WTC11 (cell line): ENCODE measurements at regions not wholly inside any gene's neighbourhood (a gene's known extent, or its start where the extent isn't known, plus 50 kb on each side); places are given as distances from the start of the nearest gene placed in this dataset.

Experiments used
- ATAC-seq: fragments of 200-7000 bp; cut with Tn5 transposase; 2 replicates; pipeline ENCODE4 v1.10.0; 2021; ENCODE audit warnings: mild to moderate bottlenecking, moderate library complexity
- CTCF ChIA-PET: fragments of 300-600 bp; sonication (Branson Sonifier 250); formaldehyde crosslinking; loops from one replicate; lab custom pipeline; 2021; ENCODE audit warnings: antibody characterized with exemption; lab: Charles Lee
- POLR2A ChIA-PET: fragments of 350-600 bp; sonication (Branson Sonifier 250); formaldehyde crosslinking; loops from one replicate; lab custom pipeline; 2021; ENCODE audit warnings: antibody characterized with exemption; lab: Charles Lee
- DNase-seq: peaks from one replicate; pipeline ENCODE4 v3.0.0; 2021; ENCODE audit warnings: low spot score
- H3K27ac Mint-ChIP-seq: 2 replicates; pipeline ENCODE4 v1.8.0; 2021; ENCODE audit warnings: mixed read lengths
- H3K27me3 Mint-ChIP-seq: 2 replicates; pipeline ENCODE4 v1.8.0; 2021; ENCODE audit warnings: low read depth, mild to moderate bottlenecking, moderate library complexity, mixed read lengths
- H3K36me3 Mint-ChIP-seq: 2 replicates; pipeline ENCODE4 v1.8.0; 2021; ENCODE audit warnings: mixed read lengths
- H3K4me1 Mint-ChIP-seq: 2 replicates; pipeline ENCODE4 v1.8.0; 2022; ENCODE audit warnings: mixed read lengths
- H3K4me3 Mint-ChIP-seq: 2 replicates; pipeline ENCODE4 v1.8.0; 2021; ENCODE audit warnings: mild to moderate bottlenecking, moderate library complexity, mixed read lengths
- H3K9me3 Mint-ChIP-seq: 2 replicates; pipeline ENCODE4 v1.8.0; 2021; ENCODE audit warnings: mixed read lengths
- CBFB ChIP-seq: sonication (generic); formaldehyde crosslinking; IDR thresholded peaks from 2 replicates; pipeline ENCODE4 v1.8.1; 2022; ENCODE audit warnings: mild to moderate bottlenecking, low read depth, missing genetic modification reagents
- FOXK1 ChIP-seq: sonication (generic); formaldehyde crosslinking; IDR thresholded peaks from 2 replicates; pipeline ENCODE4 v1.8.0; 2022; ENCODE audit warnings: mild to moderate bottlenecking, moderate library complexity, missing genetic modification reagents
- GTF2I ChIP-seq: fragments of 250-450 bp; sonication (Bioruptor Pico); conservative IDR thresholded peaks from 2 replicates; pipeline ENCODE4 v1.4.0; 2021; ENCODE audit warnings: mild to moderate bottlenecking
- HMGA2 ChIP-seq: fragments of 250-450 bp; sonication (Bioruptor Pico); IDR thresholded peaks from 2 replicates; pipeline ENCODE4 v1.4.0; 2021; ENCODE audit warnings: mild to moderate bottlenecking, moderate library complexity
- MYBL2 ChIP-seq: sonication (generic); formaldehyde crosslinking; IDR thresholded peaks from 2 replicates; pipeline ENCODE4 v1.8.1; 2023; ENCODE audit warnings: mild to moderate bottlenecking, moderate library complexity, missing genetic modification reagents
- NR2C2 ChIP-seq: sonication (generic); formaldehyde crosslinking; IDR thresholded peaks from 2 replicates; pipeline ENCODE4 v1.8.0; 2022; ENCODE audit warnings: mild to moderate bottlenecking, missing genetic modification reagents
- RELA ChIP-seq: sonication (generic); formaldehyde crosslinking; IDR thresholded peaks from 2 replicates; pipeline ENCODE4 v1.8.1; 2022; ENCODE audit warnings: missing genetic modification reagents, mild to moderate bottlenecking, borderline replicate concordance
- SMAD3 ChIP-seq: sonication (generic); formaldehyde crosslinking; IDR thresholded peaks from 2 replicates; pipeline ENCODE4 v1.8.0; 2022; ENCODE audit warnings: missing genetic modification reagents, mild to moderate bottlenecking, borderline replicate concordance
- SMAD4 ChIP-seq: sonication (generic); formaldehyde crosslinking; IDR thresholded peaks from 2 replicates; pipeline ENCODE4 v1.8.0; 2022; ENCODE audit warnings: mild to moderate bottlenecking, missing genetic modification reagents
- SP1 ChIP-seq: sonication (generic); formaldehyde crosslinking; conservative IDR thresholded peaks from 2 replicates; pipeline ENCODE4 v1.8.1; 2022; ENCODE audit warnings: missing genetic modification reagents
- TEAD1 ChIP-seq: sonication (generic); formaldehyde crosslinking; IDR thresholded peaks from 2 replicates; pipeline ENCODE4 v1.8.0; 2022; ENCODE audit warnings: mild to moderate bottlenecking, missing genetic modification reagents
- ZNF232 ChIP-seq: sonication (generic); formaldehyde crosslinking; IDR thresholded peaks from 2 replicates; pipeline ENCODE4 v1.8.0; 2022; ENCODE audit warnings: mild to moderate bottlenecking, missing genetic modification reagents
- ZNF423 ChIP-seq: fragments of 250-450 bp; sonication (Bioruptor Pico); IDR thresholded peaks from 2 replicates; pipeline ENCODE4 v2.1.2; 2022; ENCODE audit warnings: mild to moderate bottlenecking, moderate library complexity
- TF ChIP-seq, protein P1 (sequence below): fragments of 250-450 bp; sonication (Bioruptor Pico); IDR thresholded peaks from 2 replicates; pipeline ENCODE4 v2.1.2; 2022; ENCODE audit warnings: mild to moderate bottlenecking, moderate library complexity
- TF ChIP-seq, protein P2 (sequence below): sonication (generic); formaldehyde crosslinking; IDR thresholded peaks from 2 replicates; pipeline ENCODE4 v1.8.0; 2022; ENCODE audit warnings: mild to moderate bottlenecking, missing genetic modification reagents
- TF ChIP-seq, protein P3 (sequence below): sonication (generic); formaldehyde crosslinking; IDR thresholded peaks from 2 replicates; pipeline ENCODE4 v1.8.0; 2022; ENCODE audit warnings: mild to moderate bottlenecking, missing genetic modification reagents
- TF ChIP-seq, protein P4 (sequence below): sonication (generic); formaldehyde crosslinking; IDR thresholded peaks from 2 replicates; pipeline ENCODE4 v1.8.0; 2022; ENCODE audit warnings: mild to moderate bottlenecking, missing genetic modification reagents
- TF ChIP-seq, protein P5 (sequence below): sonication (generic); formaldehyde crosslinking; IDR thresholded peaks from 2 replicates; pipeline ENCODE4 v1.8.1; 2022; ENCODE audit warnings: low read depth, missing genetic modification reagents, borderline replicate concordance
- TF ChIP-seq, protein P6 (sequence below): fragments of 250-450 bp; sonication (Bioruptor Pico); IDR thresholded peaks from 2 replicates; pipeline ENCODE4 v1.9.0; 2021; ENCODE audit warnings: mild to moderate bottlenecking, borderline replicate concordance
- TF ChIP-seq, protein P7 (sequence below): sonication (generic); formaldehyde crosslinking; IDR thresholded peaks from 2 replicates; pipeline ENCODE4 v1.8.1; 2023; ENCODE audit warnings: mild to moderate bottlenecking, missing genetic modification reagents, moderate library complexity
- TF ChIP-seq, protein P8 (sequence below): sonication (generic); formaldehyde crosslinking; IDR thresholded peaks from 2 replicates; pipeline ENCODE4 v1.8.0; 2022; ENCODE audit warnings: mild to moderate bottlenecking, missing genetic modification reagents

DNA sequence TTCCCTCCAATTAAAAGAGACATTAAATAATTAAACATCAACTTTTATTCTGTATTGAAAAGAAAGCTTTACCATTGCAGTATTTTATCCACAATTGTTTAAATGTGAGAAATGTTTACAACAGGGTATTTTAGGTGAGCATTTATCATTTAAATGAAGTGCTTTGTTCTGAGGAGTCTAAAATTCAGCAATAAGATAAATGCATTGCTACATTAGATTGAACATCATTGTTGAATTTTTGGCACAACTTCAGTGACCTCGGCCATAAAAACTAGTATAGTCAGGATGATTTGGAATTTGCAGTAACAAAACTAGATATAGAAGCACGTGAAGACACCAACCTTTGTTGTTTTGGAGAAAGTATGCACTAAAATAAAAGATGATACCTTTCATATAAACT is 692.9 kb downstream of the USP25 start:
- TF ChIP-seq HMGA2 (CRISPR knock-in tag) (no peak), SMAD4 (CRISPR knock-in tag) (no peak), ZNF423 (CRISPR knock-in tag) (no peak), CBFB (CRISPR knock-in tag) (no peak)
- TF ChIP-seq, protein P1, sequence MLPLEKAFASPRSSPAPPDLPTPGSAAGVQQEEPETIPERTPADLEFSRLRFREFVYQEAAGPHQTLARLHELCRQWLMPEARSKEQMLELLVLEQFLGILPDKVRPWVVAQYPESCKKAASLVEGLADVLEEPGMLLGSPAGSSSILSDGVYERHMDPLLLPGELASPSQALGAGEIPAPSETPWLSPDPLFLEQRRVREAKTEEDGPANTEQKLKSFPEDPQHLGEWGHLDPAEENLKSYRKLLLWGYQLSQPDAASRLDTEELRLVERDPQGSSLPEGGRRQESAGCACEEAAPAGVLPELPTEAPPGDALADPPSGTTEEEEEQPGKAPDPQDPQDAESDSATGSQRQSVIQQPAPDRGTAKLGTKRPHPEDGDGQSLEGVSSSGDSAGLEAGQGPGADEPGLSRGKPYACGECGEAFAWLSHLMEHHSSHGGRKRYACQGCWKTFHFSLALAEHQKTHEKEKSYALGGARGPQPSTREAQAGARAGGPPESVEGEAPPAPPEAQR (CRISPR knock-in tag), result no peak
- TF ChIP-seq, protein P2, sequence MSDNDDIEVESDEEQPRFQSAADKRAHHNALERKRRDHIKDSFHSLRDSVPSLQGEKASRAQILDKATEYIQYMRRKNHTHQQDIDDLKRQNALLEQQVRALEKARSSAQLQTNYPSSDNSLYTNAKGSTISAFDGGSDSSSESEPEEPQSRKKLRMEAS (CRISPR knock-in tag), result no peak
- TF ChIP-seq, protein P3, sequence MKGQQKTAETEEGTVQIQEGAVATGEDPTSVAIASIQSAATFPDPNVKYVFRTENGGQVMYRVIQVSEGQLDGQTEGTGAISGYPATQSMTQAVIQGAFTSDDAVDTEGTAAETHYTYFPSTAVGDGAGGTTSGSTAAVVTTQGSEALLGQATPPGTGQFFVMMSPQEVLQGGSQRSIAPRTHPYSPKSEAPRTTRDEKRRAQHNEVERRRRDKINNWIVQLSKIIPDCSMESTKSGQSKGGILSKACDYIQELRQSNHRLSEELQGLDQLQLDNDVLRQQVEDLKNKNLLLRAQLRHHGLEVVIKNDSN (CRISPR knock-in tag), result no peak
- Mint-ChIP-seq H3K27me3 (no peaks in the 10 kb centered on the region), H3K27ac (no peak overlapping the region), H3K9me3 (no peaks in the 10 kb centered on the region), H3K4me3 (no peak overlapping the region), H3K36me3 (no peaks in the 10 kb centered on the region), H3K4me1 (peaks cover 20% of the 10 kb centered on the region)
- ChIA-PET CTCF (no interaction called here), POLR2A (no interaction called here)
- DNase-seq (no peak), ATAC-seq (no peak)

DNA sequence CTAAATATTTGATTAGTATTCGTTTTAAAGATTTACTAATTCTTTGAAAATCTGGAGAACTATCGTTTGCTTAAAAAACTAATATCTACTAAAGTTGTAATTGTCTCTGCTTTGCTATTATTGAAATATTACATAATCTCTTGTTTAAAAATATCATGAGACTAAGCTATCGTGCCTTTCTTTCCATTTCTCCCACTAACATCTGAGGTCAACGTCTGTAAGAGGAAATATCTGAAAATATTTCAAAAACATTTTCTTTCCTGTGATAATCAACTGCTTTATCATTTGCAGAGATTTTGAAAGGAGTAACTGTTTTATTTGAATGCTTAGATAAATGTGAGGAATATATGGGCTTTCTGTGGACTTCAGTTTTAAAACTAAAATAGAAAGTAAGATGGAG is 694.1 kb downstream of the USP25 start:
- POLR2A ChIA-PET, result no interaction called here
- Mint-ChIP-seq H3K36me3 (no peaks in the 10 kb centered on the region), H3K4me1 (peaks cover 15% of the 10 kb centered on the region), H3K27me3 (no peaks in the 10 kb centered on the region)
- ATAC-seq, result no peak
- CTCF ChIA-PET, result no interaction called here
- no peak for TF ChIP-seq NR2C2 (CRISPR knock-in tag)
- TF ChIP-seq, protein P4, sequence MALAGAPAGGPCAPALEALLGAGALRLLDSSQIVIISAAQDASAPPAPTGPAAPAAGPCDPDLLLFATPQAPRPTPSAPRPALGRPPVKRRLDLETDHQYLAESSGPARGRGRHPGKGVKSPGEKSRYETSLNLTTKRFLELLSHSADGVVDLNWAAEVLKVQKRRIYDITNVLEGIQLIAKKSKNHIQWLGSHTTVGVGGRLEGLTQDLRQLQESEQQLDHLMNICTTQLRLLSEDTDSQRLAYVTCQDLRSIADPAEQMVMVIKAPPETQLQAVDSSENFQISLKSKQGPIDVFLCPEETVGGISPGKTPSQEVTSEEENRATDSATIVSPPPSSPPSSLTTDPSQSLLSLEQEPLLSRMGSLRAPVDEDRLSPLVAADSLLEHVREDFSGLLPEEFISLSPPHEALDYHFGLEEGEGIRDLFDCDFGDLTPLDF (CRISPR knock-in tag), result no peak
- no peak for TF ChIP-seq SP1
- TF ChIP-seq, protein P5, sequence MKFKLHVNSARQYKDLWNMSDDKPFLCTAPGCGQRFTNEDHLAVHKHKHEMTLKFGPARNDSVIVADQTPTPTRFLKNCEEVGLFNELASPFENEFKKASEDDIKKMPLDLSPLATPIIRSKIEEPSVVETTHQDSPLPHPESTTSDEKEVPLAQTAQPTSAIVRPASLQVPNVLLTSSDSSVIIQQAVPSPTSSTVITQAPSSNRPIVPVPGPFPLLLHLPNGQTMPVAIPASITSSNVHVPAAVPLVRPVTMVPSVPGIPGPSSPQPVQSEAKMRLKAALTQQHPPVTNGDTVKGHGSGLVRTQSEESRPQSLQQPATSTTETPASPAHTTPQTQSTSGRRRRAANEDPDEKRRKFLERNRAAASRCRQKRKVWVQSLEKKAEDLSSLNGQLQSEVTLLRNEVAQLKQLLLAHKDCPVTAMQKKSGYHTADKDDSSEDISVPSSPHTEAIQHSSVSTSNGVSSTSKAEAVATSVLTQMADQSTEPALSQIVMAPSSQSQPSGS (CRISPR knock-in tag), result no peak
- no peak for TF ChIP-seq HMGA2 (CRISPR knock-in tag)
- TF ChIP-seq, protein P6, sequence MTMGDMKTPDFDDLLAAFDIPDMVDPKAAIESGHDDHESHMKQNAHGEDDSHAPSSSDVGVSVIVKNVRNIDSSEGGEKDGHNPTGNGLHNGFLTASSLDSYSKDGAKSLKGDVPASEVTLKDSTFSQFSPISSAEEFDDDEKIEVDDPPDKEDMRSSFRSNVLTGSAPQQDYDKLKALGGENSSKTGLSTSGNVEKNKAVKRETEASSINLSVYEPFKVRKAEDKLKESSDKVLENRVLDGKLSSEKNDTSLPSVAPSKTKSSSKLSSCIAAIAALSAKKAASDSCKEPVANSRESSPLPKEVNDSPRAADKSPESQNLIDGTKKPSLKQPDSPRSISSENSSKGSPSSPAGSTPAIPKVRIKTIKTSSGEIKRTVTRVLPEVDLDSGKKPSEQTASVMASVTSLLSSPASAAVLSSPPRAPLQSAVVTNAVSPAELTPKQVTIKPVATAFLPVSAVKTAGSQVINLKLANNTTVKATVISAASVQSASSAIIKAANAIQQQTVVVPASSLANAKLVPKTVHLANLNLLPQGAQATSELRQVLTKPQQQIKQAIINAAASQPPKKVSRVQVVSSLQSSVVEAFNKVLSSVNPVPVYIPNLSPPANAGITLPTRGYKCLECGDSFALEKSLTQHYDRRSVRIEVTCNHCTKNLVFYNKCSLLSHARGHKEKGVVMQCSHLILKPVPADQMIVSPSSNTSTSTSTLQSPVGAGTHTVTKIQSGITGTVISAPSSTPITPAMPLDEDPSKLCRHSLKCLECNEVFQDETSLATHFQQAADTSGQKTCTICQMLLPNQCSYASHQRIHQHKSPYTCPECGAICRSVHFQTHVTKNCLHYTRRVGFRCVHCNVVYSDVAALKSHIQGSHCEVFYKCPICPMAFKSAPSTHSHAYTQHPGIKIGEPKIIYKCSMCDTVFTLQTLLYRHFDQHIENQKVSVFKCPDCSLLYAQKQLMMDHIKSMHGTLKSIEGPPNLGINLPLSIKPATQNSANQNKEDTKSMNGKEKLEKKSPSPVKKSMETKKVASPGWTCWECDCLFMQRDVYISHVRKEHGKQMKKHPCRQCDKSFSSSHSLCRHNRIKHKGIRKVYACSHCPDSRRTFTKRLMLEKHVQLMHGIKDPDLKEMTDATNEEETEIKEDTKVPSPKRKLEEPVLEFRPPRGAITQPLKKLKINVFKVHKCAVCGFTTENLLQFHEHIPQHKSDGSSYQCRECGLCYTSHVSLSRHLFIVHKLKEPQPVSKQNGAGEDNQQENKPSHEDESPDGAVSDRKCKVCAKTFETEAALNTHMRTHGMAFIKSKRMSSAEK (CRISPR knock-in tag), result no peak
- TF ChIP-seq FOXK1 (CRISPR knock-in tag), result no peak
- no peak for TF ChIP-seq TEAD1 (CRISPR knock-in tag)
- no peak for TF ChIP-seq SMAD3
- no peak for TF ChIP-seq RELA (CRISPR knock-in tag)
- TF ChIP-seq, protein P7, sequence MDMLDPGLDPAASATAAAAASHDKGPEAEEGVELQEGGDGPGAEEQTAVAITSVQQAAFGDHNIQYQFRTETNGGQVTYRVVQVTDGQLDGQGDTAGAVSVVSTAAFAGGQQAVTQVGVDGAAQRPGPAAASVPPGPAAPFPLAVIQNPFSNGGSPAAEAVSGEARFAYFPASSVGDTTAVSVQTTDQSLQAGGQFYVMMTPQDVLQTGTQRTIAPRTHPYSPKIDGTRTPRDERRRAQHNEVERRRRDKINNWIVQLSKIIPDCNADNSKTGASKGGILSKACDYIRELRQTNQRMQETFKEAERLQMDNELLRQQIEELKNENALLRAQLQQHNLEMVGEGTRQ, result no peak
- TF ChIP-seq, protein P8, sequence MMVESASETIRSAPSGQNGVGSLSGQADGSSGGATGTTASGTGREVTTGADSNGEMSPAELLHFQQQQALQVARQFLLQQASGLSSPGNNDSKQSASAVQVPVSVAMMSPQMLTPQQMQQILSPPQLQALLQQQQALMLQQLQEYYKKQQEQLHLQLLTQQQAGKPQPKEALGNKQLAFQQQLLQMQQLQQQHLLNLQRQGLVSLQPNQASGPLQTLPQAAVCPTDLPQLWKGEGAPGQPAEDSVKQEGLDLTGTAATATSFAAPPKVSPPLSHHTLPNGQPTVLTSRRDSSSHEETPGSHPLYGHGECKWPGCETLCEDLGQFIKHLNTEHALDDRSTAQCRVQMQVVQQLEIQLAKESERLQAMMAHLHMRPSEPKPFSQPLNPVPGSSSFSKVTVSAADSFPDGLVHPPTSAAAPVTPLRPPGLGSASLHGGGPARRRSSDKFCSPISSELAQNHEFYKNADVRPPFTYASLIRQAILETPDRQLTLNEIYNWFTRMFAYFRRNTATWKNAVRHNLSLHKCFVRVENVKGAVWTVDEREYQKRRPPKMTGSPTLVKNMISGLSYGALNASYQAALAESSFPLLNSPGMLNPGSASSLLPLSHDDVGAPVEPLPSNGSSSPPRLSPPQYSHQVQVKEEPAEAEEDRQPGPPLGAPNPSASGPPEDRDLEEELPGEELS (CRISPR knock-in tag), result no peak
- no peak for TF ChIP-seq ZNF232 (CRISPR knock-in tag)
- no peak for TF ChIP-seq MYBL2 (CRISPR knock-in tag)
- TF ChIP-seq GTF2I (CRISPR knock-in tag), result no peak
- TF ChIP-seq, all 79 proteins: peak for 0
- DNase-seq, result no peak
- H3K4me3 Mint-ChIP-seq, result no peak overlapping the region
- no peaks in the 10 kb centered on the region for H3K9me3 Mint-ChIP-seq
- no peak overlapping the region for H3K27ac Mint-ChIP-seq
